GM21619 (cell line): ENCODE measurements at regions not wholly inside any gene's neighbourhood (a gene's known extent, or its start where the extent isn't known, plus 50 kb on each side); places are given as distances from the start of the nearest gene placed in this dataset.
"Not testable (repeated sequence)": the region's sequence is repeated elsewhere in the genome, so short reads cannot be mapped to it uniquely, and the experiment has no call there.

Source experiments
- ATAC-seq: cut with Tn5 transposase; IDR thresholded peaks from one replicate; pipeline ENCODE4 v1.9.1; 2021; ENCODE audit not compliant: unreplicated experiment

GRCh38 chr5:23103566-23103965, 250.4 kb upstream of the CDH12 start:
- no peak for ATAC-seq

DNA sequence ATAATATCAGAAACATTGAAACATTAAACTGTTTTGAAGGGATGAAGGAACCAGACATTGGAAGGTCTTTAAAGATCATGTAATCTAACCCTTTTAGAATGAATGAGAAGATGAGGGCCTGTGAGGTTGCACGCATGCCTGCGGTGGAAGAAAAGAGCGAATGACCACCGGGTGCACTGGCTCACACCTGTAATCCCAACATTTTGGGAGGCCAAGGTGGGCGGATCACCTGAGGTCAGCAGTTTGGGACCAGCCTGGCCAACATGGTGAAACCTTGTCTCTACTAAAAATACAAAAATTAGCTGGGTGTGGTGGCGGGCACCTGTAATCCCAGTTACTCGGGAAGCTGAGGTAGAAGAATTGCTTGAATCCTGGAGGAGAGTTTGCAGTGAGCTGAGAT, 242.3 kb upstream of the CDH12 start:
- not testable (repeated sequence) for ATAC-seq

- no peak for ATAC-seq
Observed at GRCh38 chr5:23089286-23089685, 236.1 kb upstream of the CDH12 start.

DNA sequence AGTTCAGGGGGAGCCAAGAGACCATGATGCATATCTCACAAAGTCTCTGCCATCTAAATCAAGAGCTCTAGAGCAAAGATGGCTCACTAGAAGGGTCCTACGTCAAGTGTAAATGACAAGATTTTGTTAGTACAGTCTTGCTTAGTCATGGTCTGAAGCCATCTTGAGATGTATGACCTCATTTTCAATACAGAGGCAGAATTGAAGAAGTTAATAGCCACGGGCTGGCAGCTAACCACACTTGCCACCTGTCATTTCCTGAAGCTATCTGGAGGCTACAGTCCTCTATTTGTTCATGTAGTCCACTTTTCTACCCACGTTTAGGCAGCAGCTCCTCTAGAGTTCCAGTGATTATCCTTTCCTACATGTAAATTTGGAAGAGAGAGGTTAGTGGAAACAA, 231.7 kb upstream of the CDH12 start:
- ATAC-seq: no peak

DNA sequence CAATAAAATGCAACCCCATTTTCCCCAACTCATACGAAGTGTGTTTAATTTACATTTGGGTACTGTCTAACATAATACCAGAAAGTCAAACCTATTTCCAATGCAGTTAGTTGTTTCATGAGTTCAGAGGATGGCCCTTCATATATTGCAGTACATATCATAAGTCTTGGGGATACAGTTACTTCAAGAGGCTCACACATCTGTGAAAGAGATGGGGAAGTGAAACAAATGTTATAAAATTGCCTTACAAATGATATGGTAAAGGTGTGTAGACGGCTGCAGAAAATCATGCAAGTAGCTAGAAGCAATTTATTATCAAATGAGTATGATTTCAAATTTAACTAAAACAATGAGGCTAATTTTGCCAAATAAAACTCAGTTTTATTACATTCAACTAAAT, 219.0 kb upstream of the CDH12 start:
- ATAC-seq: peak; percentile 67

DNA sequence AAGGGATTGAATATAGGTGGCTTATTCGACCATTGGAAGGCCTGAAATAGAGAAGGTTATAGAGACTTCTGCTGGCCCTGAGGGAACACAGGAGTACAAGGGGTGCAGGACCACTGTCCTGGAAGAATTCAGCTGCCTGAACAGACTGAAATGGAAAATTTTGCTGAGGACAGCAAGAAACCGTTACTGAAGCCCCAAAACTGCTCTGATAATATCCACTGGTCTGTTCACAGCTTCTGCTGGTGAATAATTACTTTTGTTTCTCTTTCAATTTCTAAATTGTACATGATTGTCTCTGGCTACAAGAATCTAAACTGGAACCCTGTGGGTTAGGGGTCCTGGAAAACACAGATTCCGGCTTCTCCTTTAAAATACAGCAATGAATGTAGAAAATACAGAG, 218.5 kb upstream of the CDH12 start:
- ATAC-seq: peak; percentile 64

DNA sequence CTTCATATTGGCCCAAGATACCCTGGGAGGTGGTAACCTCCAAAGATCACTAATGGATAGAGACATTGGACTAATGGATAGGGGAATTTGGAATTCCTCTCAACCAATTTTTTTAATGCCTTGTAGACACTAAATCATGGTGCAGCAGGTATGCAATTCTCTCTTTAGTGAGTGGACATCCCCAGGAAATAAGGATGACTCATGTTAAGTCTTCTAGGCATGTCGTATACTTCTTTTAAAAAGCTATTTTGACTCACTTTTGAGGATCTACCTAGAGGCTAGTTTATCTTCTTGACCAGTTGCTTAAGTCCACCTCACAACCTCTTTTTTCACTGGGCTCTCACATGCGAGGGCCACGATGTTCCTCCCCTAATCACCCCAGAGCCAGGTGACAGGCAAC, 211.6 kb upstream of the CDH12 start:
- no peak for ATAC-seq

DNA sequence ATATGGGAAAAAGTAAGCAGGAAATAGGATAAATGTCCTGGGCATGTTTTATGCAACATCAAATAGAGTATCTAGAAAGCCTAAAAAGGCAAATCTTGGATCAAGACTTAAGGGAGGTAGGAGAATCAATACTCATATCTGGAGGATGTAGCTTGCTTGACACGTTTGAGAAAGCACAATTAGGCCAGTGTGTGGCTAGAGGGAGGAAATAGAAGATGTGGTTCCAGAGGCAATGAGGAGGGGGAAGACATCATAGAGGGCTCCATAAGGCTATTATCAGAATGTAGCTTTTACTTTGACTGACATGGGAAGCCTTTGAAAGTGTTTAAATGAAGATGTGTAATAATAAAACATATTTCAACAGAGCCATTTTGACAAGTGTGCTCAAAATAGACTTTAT, 200.7 kb upstream of the CDH12 start:
- ATAC-seq: no peak

GRCh38 chr5:23042226-23042625, 189.1 kb upstream of the CDH12 start:
- ATAC-seq: no peak

- ATAC-seq: no peak
Observed at GRCh38 chr5:23035555-23036090, 182.5 kb upstream of the CDH12 start.

- ATAC-seq: no peak
Observed at GRCh38 chr5:23033864-23034263, 180.7 kb upstream of the CDH12 start.

DNA sequence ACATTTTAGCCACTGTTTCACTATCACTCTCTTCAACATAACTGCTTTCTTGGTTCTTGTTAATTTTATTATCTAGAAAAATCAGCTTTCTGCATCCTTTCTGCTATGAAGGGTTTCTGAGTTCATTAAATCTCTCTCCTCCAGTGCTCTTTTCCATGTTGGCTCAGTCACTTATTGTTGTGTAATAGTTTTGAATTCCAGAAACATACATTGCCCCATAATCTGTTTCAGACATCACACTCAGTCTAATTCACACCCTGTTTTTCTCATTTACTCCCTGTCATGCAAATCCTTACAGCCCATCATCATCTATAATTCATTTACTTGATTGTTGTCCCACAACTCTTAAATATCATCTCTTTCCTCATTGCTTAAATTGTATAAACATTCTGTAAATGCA, 176.1 kb upstream of the CDH12 start:
- no peak for ATAC-seq

- ATAC-seq: no peak
Observed at GRCh38 chr5:23028445-23029021, 175.4 kb upstream of the CDH12 start.

- no peak for ATAC-seq
Observed at GRCh38 chr5:23027830-23028229, 174.7 kb upstream of the CDH12 start.

DNA sequence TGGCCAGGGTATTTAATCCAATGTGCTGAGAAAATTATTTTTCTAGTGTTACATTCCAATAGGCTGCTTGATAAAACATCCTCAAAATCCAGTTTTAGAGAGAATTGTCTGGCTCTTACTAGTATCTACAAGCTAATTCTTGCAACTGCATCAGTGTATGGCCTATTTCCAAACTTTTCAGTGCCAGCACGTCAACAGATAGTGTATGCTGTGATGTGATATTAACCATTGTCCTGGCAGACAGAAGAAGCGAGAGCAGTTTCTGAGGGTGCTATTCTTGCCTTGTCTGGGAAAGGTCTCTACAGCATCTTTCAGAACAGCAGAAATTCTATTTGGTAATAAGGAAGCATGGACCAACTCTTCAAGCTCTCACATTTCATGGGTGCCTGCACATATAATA, 174.2 kb upstream of the CDH12 start:
- no peak for ATAC-seq

DNA sequence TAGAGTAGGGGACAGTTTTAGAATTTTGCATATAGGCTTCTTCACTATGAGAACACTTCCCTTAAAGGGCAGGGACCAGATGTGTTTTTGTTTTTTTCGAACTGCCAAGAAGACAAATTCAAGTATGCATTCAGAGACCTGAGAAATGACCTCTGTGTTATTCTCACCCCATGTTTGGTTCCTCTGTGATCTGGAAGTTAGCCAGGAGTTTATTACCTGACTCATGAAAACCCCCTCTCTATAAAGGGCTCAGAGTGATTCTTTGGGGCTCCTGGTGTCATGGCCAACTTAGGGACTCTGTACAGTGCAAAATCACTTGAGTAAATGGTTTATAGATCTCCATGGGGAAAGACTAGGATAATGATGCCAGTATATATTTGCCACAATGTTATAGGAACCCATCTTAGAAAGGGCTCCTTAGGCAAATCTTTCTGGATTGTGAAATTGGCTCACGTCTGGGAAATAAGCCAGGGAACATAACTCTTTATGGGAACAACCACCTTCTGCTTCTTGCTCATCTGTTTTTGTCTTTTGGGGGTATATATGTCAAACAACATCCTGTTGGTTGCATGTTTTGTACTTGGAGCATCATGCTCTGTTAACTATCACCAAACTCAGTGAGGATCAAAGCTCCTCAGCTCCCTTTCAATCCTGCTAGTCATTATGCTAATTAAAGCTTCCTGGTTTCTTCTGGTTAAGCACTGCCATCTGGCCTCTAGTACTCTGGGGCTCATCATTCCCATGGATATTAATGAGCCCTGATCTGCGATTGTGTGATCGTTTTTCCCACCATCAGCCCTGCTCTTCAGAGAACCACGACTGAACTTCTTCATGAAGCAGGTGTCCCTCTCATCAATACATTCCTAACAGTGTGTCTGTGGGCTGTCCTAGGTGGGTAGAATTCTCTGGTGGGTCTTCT, 173.4 kb upstream of the CDH12 start:
- ATAC-seq: no peak

GRCh38 chr5:23025629-23026233, 172.6 kb upstream of the CDH12 start:
- ATAC-seq: no peak

GRCh38 chr5:23024470-23024869, 171.3 kb upstream of the CDH12 start:
- no peak for ATAC-seq

GRCh38 chr5:23014825-23015224, 161.7 kb upstream of the CDH12 start:
- ATAC-seq: no peak

GRCh38 chr5:23014266-23014665, 161.1 kb upstream of the CDH12 start:
- ATAC-seq: no peak

- ATAC-seq: no peak
Observed at GRCh38 chr5:23013395-23013998, 160.4 kb upstream of the CDH12 start.

DNA sequence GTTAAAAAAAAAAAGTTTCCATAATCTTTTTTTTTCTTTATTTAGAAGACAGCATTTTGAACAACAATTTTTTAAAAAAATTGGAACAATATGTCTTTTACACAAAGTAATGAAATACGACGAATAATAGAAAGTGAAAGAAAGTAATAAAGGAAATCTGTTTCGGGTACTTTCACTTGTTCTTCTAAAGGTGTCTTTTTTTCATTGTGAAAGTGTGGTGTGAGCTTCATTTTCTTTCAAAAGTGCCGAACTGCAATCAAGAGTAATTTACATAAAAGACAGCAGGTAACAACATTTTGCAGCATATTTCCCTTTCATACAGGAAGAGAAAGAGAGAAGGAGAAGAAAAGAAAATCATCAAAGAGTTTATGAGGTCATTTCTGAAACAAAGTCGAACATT, 159.7 kb upstream of the CDH12 start:
- peak; percentile 58 for ATAC-seq
